ENCODE measurements at regions not wholly inside any gene's neighbourhood (a gene's known extent, or its start where the extent isn't known, plus 50 kb on each side); places are given as distances from the start of the nearest gene placed in this dataset.

GRCh38 chr2:57443086-57443485, 603.5 kb upstream of the VRK2 start:
- Histone ChIP-seq H3K27ac (no peak overlapping the region), H3K36me3 (no peaks in the 10 kb centered on the region), H3F3A (ENCODE audit: low read depth) (no peaks in the 10 kb centered on the region), H4K20me1 (ENCODE audit: low read depth) (no peaks in the 10 kb centered on the region), H3K9me3 (ENCODE audit: low read depth) (no peaks in the 10 kb centered on the region), H3K27me3 (no peaks in the 10 kb centered on the region), H3K79me2 (ENCODE audit: low read depth) (no peaks in the 10 kb centered on the region), H3K4me2 (no peak overlapping the region), H3K4me1 (no peaks in the 10 kb centered on the region), H3K4me3 (no peak overlapping the region), H3K9ac (no peak overlapping the region), H2AFZ (replicated peaks) (no peak overlapping the region)
- Mint-ChIP-seq H3K27me3 (ENCODE audit: insufficient read depth, low read depth) (no peaks in the 10 kb centered on the region), H3K4me1 (no peaks in the 10 kb centered on the region), H3K4me3 (no peak overlapping the region), H3K27ac (no peak overlapping the region), H3K36me3 (no peaks in the 10 kb centered on the region), H3K9me3 (peaks cover 2% of the 10 kb centered on the region)
- DNase-seq (ENCODE audit: low spot score), result no peak
- TF ChIP-seq EZH2 (IDR thresholded peaks at IDR 0.05) (no peak), EZH2phosphoT487 (IDR thresholded peaks at IDR 0.05) (no peak), CTCF (IDR thresholded peaks at IDR 0.05) (no peak)

GRCh38 chr2:57443973-57444521, 602.6 kb upstream of the VRK2 start:
- Mint-ChIP-seq H3K27me3 (ENCODE audit: insufficient read depth, low read depth) (no peaks in the 10 kb centered on the region), H3K9me3 (peaks cover 2% of the 10 kb centered on the region), H3K27ac (no peak overlapping the region), H3K4me1 (no peaks in the 10 kb centered on the region), H3K4me3 (no peak overlapping the region), H3K36me3 (no peaks in the 10 kb centered on the region)
- no peak overlapping the region for H3K9ac ChIP-seq
- H3K36me3 ChIP-seq, result no peaks in the 10 kb centered on the region
- H3K79me2 ChIP-seq (ENCODE audit: low read depth), result no peaks in the 10 kb centered on the region
- no peak overlapping the region for H2AFZ ChIP-seq (replicated peaks)
- no peak for DNase-seq (ENCODE audit: low spot score)
- no peak overlapping the region for H3K4me3 ChIP-seq
- TF ChIP-seq EZH2phosphoT487 (IDR thresholded peaks at IDR 0.05) (no peak), EZH2 (IDR thresholded peaks at IDR 0.05) (no peak), CTCF (IDR thresholded peaks at IDR 0.05) (no peak)
- H3K27ac ChIP-seq, result no peak overlapping the region
- H3K27me3 ChIP-seq, result no peaks in the 10 kb centered on the region
- no peaks in the 10 kb centered on the region for H3K4me1 ChIP-seq
- H3K4me2 ChIP-seq, result no peak overlapping the region
- H4K20me1 ChIP-seq (ENCODE audit: low read depth), result no peaks in the 10 kb centered on the region
- H3K9me3 ChIP-seq (ENCODE audit: low read depth), result no peaks in the 10 kb centered on the region
- no peaks in the 10 kb centered on the region for H3F3A ChIP-seq (ENCODE audit: low read depth)

- Histone ChIP-seq H3K36me3 (no peaks in the 10 kb centered on the region), H3F3A (ENCODE audit: low read depth) (no peaks in the 10 kb centered on the region), H3K27me3 (no peaks in the 10 kb centered on the region), H4K20me1 (ENCODE audit: low read depth) (no peaks in the 10 kb centered on the region), H3K4me2 (no peak overlapping the region), H2AFZ (replicated peaks) (no peak overlapping the region), H3K79me2 (ENCODE audit: low read depth) (no peaks in the 10 kb centered on the region), H3K4me3 (no peak overlapping the region), H3K9ac (no peak overlapping the region), H3K9me3 (ENCODE audit: low read depth) (no peaks in the 10 kb centered on the region), H3K27ac (no peak overlapping the region), H3K4me1 (no peaks in the 10 kb centered on the region)
- H3K27me3 Mint-ChIP-seq (ENCODE audit: insufficient read depth, low read depth), result no peaks in the 10 kb centered on the region
- no peak overlapping the region for H3K4me3 Mint-ChIP-seq
- H3K36me3 Mint-ChIP-seq, result no peaks in the 10 kb centered on the region
- H3K9me3 Mint-ChIP-seq, result peaks cover 2% of the 10 kb centered on the region
- no peak for DNase-seq (ENCODE audit: low spot score)
- H3K4me1 Mint-ChIP-seq, result no peaks in the 10 kb centered on the region
- TF ChIP-seq EZH2phosphoT487 (IDR thresholded peaks at IDR 0.05) (no peak), EZH2 (IDR thresholded peaks at IDR 0.05) (no peak), CTCF (IDR thresholded peaks at IDR 0.05) (no peak)
- no peak overlapping the region for H3K27ac Mint-ChIP-seq
Observed at GRCh38 chr2:57444752-57445430, 601.7 kb upstream of the VRK2 start.
